GM12865 (cell line): ENCODE measurements at regions not wholly inside any gene's neighbourhood (a gene's known extent, or its start where the extent isn't known, plus 50 kb on each side); places are given as distances from the start of the nearest gene placed in this dataset.

Source experiments
- DNase-seq: peaks from one replicate; pipeline ENCODE4 v3.0.0; 2010; ENCODE audit warnings: low read depth
- H3K4me3 ChIP-seq: 2 replicates; pipeline ENCODE4 v1.5.1; 2011; ENCODE audit warnings: mild to moderate bottlenecking, low read depth, low read length, control low read depth
- CTCF ChIP-seq: IDR thresholded peaks from 2 replicates; pipeline ENCODE4 v1.5.1; 2011; ENCODE audit warnings: low read length, control low read depth, low read depth, inconsistent platforms; ENCODE audit not compliant: insufficient read depth; ENCODE audit errors: missing control alignments

DNA sequence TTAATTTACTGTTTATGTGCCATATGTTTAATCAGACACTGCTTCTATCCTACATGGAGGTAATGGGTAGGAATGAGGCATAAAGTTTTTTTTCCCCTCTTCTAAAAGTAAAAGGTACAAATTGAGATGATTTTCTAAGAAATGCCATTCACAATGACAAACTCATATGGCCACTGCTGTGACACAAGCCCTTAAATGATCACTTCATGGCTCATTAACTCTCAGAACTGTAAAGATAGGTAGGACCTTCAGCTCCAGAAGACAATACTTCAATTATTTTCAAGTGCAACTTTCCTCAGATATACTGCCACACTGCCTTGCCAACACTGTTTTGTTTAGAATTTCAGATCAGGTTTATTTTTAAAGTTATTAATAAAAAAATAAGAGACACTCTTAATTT, 362.9 kb upstream of the ZNF608 start:
- H3K4me3 ChIP-seq, result no peak overlapping the region
- no peak for TF ChIP-seq CTCF

DNA sequence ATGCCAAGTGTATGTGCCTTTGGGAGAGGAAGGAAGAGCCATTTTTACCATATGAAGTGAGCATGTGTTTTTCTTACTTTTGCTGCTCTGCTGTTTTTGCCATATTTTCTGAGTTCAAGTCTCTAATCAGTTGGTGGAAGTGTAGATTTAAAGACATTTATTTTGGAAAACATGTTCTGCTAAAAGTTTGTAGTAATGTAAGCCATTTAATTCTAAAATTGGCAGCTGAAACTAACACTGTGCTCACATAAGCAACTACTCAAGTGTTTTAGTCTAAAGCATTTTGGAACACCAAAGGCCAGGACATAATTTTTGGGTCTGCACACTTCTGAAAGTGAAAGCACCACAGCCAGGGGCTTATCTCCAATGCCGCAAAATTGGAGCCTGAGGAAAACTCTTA, 363.4 kb upstream of the ZNF608 start:
- no peak overlapping the region for H3K4me3 ChIP-seq
- DNase-seq, result no peak
- TF ChIP-seq CTCF, result no peak

More for the DNA sequence above, 362.9 kb upstream of the ZNF608 start:
- no peak for DNase-seq

- no peak for TF ChIP-seq CTCF
- no peak for DNase-seq
- no peak overlapping the region for H3K4me3 ChIP-seq
These were observed 365.8 kb upstream of the ZNF608 start for GRCh38 chr5:125112196-125112595.

- TF ChIP-seq CTCF, result no peak
- peak; percentile 24 for DNase-seq
- no peak overlapping the region for H3K4me3 ChIP-seq
These were observed 366.9 kb upstream of the ZNF608 start for GRCh38 chr5:125113328-125113727.

GRCh38 chr5:125115195-125115525, 368.7 kb upstream of the ZNF608 start:
- no peak for TF ChIP-seq CTCF
- DNase-seq, result no peak
- no peak overlapping the region for H3K4me3 ChIP-seq

GRCh38 chr5:125117566-125117965, 371.1 kb upstream of the ZNF608 start:
- H3K4me3 ChIP-seq, result no peak overlapping the region
- no peak for DNase-seq
- TF ChIP-seq CTCF, result no peak

DNA sequence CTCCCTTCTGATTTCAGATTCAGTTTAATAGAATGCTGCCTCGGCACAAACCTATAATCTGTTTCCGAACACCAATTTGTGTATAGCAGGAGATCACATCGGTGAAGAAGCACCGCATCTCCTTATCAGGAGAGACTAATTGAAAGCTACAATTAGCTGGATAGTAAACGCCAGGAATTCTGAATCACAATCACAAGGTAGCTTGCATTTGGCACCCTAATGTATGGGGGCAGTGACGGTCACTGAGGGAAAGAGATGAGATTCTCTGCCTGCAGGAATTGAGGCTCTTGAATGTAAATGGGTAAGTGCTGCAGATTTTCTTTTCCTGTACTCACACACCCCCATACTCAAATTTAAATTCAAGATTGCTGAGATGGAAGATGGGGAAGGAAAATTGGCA, 373.6 kb upstream of the ZNF608 start:
- no peak overlapping the region for H3K4me3 ChIP-seq
- TF ChIP-seq CTCF, result no peak
- DNase-seq, result no peak
